GM18520 (cell line): ENCODE measurements at regions not wholly inside any gene's neighbourhood (a gene's known extent, or its start where the extent isn't known, plus 50 kb on each side); places are given as distances from the start of the nearest gene placed in this dataset.

Experiments used
- ATAC-seq: cut with Tn5 transposase; IDR thresholded peaks from one replicate; pipeline ENCODE4 v1.9.1; 2021; ENCODE audit not compliant: unreplicated experiment

DNA sequence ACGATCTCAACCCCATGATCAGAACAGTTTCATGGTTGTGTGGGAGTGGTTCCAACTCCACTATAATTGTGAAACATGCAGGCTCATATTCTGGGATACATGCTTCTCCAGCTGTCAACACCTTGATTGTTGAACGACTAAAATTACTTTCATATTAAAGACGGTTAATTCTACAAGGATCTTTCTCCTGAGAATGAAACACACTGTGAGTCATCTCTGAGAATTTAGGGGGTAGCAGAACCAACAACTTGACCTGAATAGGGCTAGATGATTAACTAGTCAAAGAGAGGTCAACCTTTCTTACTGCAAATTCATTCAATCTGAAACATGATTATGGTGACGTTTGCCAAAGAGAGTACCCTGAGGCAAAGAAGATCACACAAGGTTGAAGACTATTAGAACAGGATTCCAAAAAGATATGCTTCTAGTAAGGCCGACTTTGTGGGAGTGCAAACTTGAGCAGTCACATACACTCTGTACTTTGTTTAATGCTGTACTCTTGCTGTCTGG is 175.2 kb upstream of the CITED2 start:
- no peak for ATAC-seq

GRCh38 chr6:139547804-139548203 is 173.4 kb upstream of the CITED2 start:
- ATAC-seq, result no peak

GRCh38 chr6:139547122-139547776 is 172.8 kb upstream of the CITED2 start:
- ATAC-seq, result no peak

- ATAC-seq, result no peak
These were observed 171.6 kb upstream of the CITED2 start for GRCh38 chr6:139546106-139546472.

DNA sequence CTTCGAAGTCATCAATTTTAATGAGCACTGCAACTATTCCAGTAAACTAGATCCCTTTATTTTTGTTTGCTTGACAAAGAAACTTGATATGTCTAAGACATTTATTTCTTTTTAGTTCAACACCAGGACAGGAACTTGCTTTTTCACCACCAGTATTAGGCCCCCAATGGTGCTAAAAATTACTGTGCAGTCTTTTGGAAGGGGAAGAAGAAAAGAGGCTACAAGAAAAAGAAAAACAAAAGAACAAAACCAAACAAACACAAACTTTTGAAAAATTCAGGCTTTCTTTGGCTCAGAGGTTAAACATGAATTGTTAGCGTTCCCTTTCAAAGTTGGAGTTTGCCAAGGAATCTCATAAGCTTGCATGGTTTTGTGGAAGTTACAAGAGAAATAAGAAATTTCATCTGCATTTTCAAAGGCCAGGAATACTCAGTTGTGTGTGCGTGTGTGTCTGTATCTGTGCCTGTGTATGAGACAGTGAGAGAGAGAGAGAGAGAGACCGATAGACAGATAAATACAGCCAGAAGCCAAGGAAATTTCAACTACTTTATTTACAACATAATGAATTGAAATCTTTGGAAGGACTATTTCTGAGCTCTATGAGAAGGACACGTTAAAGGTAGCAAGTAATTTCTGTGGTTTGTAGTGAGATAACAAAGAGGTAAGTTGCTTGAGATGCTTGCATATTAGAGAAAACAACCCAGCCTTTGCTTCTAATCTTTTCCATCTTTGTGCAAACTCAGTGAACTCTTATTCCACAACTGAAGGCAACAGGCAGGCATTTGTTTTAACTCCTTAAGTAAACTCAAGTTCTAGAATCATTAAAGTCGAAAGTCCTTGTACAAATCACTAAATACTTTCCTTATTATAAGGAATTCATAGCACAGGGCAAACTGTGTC is 171.0 kb upstream of the CITED2 start:
- ATAC-seq, result no peak

GRCh38 chr6:139544701-139545057 is 170.2 kb upstream of the CITED2 start:
- no peak for ATAC-seq

GRCh38 chr6:139542351-139542750 is 167.9 kb upstream of the CITED2 start:
- no peak for ATAC-seq

GRCh38 chr6:139540894-139541293 is 166.4 kb upstream of the CITED2 start:
- ATAC-seq, result no peak

GRCh38 chr6:139540276-139540675 is 165.8 kb upstream of the CITED2 start:
- no peak for ATAC-seq

- ATAC-seq, result no peak
These were observed 165.4 kb upstream of the CITED2 start for GRCh38 chr6:139539852-139540251.

- no peak for ATAC-seq
These were observed 163.9 kb upstream of the CITED2 start for GRCh38 chr6:139538366-139538765.

GRCh38 chr6:139536751-139537617 is 162.5 kb upstream of the CITED2 start:
- ATAC-seq, result no peak

- ATAC-seq, result no peak
These were observed 160.1 kb upstream of the CITED2 start for GRCh38 chr6:139534472-139535115.

DNA sequence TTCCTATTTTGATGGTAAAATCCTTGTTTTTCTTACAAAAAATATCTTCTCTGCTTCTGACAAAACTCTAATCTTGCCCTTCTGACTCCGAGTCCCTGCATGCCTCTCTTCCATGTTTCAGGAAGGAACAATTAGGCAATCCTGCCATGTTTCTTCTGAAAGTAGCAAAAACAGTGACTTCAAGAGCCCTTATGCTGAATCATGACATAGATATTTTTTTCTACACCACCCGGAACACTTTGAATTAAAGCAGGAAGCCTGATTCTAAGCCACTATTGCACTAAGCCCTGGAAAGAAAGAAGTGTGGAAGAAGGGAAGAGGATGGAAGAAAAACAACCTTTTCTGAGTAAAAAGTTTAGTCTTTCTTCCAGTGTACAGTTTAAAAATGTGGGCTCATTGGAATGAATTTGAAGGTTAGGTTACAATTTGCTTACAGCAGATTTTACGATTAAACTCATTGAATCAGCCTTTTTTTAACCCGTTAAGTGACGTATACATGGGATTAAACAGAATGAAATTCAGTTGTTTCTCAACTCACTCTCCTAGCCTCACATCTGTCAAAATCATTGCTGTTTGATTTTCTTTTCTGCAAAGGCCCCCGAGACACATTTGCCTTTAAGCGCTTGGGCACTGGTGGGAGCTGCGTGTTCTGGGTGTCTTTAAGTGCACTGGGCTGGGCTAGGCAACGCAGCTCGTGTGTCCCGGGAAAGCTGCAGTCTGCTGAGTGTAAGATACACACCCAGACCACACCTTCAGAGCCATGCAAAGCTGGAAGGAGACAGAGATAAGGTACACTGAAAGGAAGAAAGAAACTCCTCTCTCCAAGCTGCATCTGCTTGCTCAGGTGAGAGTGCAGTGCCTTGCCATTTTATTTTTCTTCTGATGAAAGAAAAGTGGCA is 159.4 kb upstream of the CITED2 start:
- no peak for ATAC-seq

- no peak for ATAC-seq
These were observed 158.7 kb upstream of the CITED2 start for GRCh38 chr6:139533171-139533570.

DNA sequence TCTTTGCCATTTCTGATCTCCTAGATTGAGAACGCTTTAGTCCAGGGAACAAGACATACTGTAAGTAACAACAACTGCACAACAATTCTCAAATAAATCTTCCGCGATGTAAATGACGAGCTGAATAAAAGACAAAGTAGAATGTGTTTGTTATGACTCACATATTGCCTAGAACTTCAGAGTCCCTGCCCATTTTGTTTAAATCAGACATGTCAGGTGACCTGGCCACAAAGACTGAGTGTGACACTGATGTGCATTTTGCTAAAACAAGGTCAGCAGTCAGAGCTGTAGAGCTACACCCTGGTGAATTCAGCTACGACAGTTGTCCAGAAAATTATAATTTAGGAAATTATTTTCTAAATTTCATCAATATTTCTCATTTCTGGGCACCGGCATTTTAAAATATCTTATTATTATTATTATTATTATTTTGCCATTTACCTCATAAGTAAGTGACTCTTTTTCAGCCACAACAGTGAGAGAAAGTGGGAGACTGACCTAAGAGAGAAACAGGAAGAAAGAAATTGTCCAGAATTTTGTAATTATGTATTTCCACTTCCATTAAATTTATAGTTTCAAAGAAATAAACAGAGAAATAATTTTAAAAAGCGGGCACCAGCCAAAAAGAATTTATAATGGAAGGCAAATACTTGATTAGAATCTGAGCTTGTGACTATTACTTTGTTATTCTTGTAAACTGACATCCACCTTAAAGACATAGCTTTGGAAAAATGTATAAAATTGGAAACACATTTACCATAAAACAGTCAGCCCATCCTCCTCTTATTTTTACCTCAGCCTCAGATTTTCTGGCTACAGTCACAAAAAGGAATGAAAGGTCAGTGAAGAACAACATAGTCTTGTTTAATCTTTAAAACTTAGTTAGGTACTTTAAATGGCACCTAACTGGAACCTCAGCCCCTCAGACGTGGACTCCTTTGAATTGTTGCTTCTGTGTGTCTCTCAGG is 157.0 kb upstream of the CITED2 start:
- ATAC-seq, result no peak

DNA sequence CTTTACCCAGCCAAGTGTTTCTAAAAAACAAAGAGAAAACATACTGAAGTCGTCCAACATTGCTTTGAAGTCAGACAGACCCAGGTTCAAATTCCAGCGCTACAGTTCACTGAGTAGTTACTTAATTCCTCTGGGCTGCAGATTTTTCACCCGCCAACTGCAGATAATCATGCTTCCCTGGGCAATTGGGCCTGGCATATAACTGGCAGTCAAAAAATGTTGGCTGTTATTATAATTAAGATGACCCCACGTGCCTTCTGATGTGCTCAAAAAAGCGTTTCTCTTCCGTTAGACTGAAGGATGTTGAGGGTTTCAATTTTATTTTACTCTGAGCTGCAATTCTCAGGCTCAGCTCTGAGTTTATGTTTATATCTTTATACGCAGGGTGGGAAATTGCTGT is 156.1 kb upstream of the CITED2 start:
- no peak for ATAC-seq

DNA sequence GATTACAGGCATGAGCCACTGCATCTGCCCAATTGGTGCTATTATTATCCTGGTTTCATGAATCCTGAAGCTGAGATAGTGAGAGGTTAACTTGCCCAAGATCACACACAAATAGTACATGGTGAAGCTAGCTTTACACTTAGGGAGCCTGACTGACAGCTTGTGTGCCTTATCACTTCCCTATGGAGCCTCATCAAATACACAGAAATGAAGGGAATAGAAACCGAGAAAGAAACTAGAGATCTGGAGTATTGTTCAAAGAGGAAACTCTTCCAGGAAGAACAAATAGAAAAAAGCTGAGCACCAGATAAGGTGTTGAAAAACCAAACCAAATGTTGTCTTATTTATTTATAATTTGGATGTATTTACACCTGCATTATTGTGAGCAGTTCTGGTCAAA is 155.0 kb upstream of the CITED2 start:
- ATAC-seq, result no peak

- no peak for ATAC-seq
These were observed 154.0 kb upstream of the CITED2 start for GRCh38 chr6:139528471-139528870.
